CD4-positive, alpha-beta T cell (primary cell): ENCODE measurements at regions not wholly inside any gene's neighbourhood (a gene's known extent, or its start where the extent isn't known, plus 50 kb on each side); places are given as distances from the start of the nearest gene placed in this dataset.
"Not testable (repeated sequence)": the region's sequence is repeated elsewhere in the genome, so short reads cannot be mapped to it uniquely, and the experiment has no call there.

Experiments used
- ATAC-seq: fragments of 200-7000 bp; cut with Tn5 transposase; one replicate; pipeline ENCODE4 v1.10.0; 2022; ENCODE audit warnings: mild to moderate bottlenecking; ENCODE audit not compliant: poor library complexity
- CTCF ChIA-PET: fragments of 350-600 bp; sonication (Branson Sonifier 250); formaldehyde crosslinking; loops from one replicate; lab custom pipeline; 2021; ENCODE audit warnings: antibody characterized with exemption, inconsistent platforms; lab: Charles Lee
- POLR2A ChIA-PET: fragments of 350-600 bp; sonication (Branson Sonifier 250); formaldehyde crosslinking; loops from one replicate; lab custom pipeline; 2021; ENCODE audit warnings: antibody characterized with exemption, inconsistent platforms; lab: Charles Lee
- DNase-seq, 14 experiments: peaks; one replicate each; pipeline ENCODE4 v3.0.0-alpha.2; 2013 to 2020; ENCODE audit warnings: mixed read lengths in 2 of 14
- H3K27ac ChIP-seq, 2 donors: one replicate each; pipeline versions ENCODE4 v1.5.1 to v1.7.0; 2013; ENCODE audit warnings: low read length in 2 of 2, low read depth in 1 of 2, mild to moderate bottlenecking in 1 of 2
- H3K27me3 ChIP-seq, 2 experiments: 1 replicate in 1 of 2; 2 replicates in 1 of 2; pipeline versions ENCODE4 v1.6.1 to v1.7.0; 2013; ENCODE audit warnings: low read length in 2 of 2, control low read depth in 1 of 2, mild to moderate bottlenecking in 1 of 2, moderate library complexity in 1 of 2; ENCODE audit not compliant: insufficient read depth in 2 of 2, control insufficient read depth in 1 of 2
- H3K36me3 ChIP-seq: one replicate; pipeline ENCODE4 v1.6.1; 2013; ENCODE audit warnings: low read length, control low read depth; ENCODE audit not compliant: insufficient read depth
- H3K4me1 ChIP-seq: one replicate; pipeline ENCODE4 v1.6.1; 2013; ENCODE audit warnings: low read length, control low read depth; ENCODE audit not compliant: insufficient read depth
- H3K4me3 ChIP-seq: one replicate; pipeline ENCODE4 v1.5.1; 2013; ENCODE audit warnings: mild to moderate bottlenecking, low read length, moderate library complexity
- H3K9me3 ChIP-seq, 2 experiments: 1 replicate in 1 of 2; 2 replicates in 1 of 2; pipeline versions ENCODE4 v1.6.1 to v1.7.0; 2013; ENCODE audit warnings: low read length in 2 of 2, mild to moderate bottlenecking in 2 of 2, control low read depth in 1 of 2, moderate library complexity in 1 of 2; ENCODE audit not compliant: control insufficient read depth in 1 of 2, insufficient read depth in 1 of 2
- H3K27ac Mint-ChIP-seq: one replicate; pipeline ENCODE4 v1.8.0; 2020; ENCODE audit warnings: mixed read lengths
- H3K27me3 Mint-ChIP-seq: one replicate; pipeline ENCODE4 v1.8.0; 2021; ENCODE audit warnings: mixed read lengths
- H3K36me3 Mint-ChIP-seq: one replicate; pipeline ENCODE4 v1.8.0; 2021; ENCODE audit warnings: low read depth, mixed read lengths
- H3K4me1 Mint-ChIP-seq: one replicate; pipeline ENCODE4 v1.8.0; 2021; ENCODE audit warnings: low read depth, mixed read lengths
- H3K4me3 Mint-ChIP-seq: one replicate; pipeline ENCODE4 v1.8.0; 2020; ENCODE audit warnings: mild to moderate bottlenecking, mixed read lengths
- H3K9me3 Mint-ChIP-seq: one replicate; pipeline ENCODE4 v1.8.0; 2020; ENCODE audit warnings: mixed read lengths
- CTCF ChIP-seq: fragments of 200-600 bp; IDR thresholded peaks from one replicate; pipeline ENCODE4 v1.8.0; 2022; ENCODE audit warnings: antibody characterized with exemption, mild to moderate bottlenecking
- intact Hi-C, 2 experiments: fragments of 100-400 bp; cut with DNase I in 1 of 2; cut with micrococcal nuclease in 1 of 2; formaldehyde crosslinking; loops; one replicate each; pipeline versions ENCODE4 v1.15.1 to v1.9.0; 2023 to 2025; cut with DNase I, micrococcal nuclease

DNA sequence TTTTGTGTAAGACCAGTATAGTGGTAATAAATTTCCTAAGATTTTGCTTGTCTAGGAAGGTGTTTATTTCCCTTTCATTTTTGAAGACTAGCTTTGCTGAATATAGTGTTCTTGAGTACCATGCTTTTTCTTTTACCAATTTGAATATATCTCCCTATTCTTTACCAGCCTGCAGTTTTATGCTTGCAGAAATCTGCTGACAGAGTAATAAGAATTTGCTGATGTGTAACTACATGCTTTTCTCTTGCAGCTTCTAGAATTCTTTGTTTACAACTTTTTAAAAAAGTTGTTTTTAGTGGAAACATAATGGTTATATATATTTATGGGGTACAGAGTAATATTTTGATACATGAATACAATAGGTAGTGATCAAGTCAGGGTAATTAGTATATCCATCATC is 324.8 kb upstream of the FOLH1 start:
- DNase-seq, result no peak
- Histone ChIP-seq H3K9me3 (no peaks in the 10 kb centered on the region), H3K4me3 (no peak overlapping the region), H3K27me3 (no peaks in the 10 kb centered on the region), H3K27ac (no peak overlapping the region), H3K4me1 (no peaks in the 10 kb centered on the region), H3K36me3 (no peaks in the 10 kb centered on the region)
- intact Hi-C loops, result no loop called here
- no peaks in the 10 kb centered on the region for H3K36me3 Mint-ChIP-seq
- no peaks in the 10 kb centered on the region for H3K4me1 Mint-ChIP-seq
- no peak for TF ChIP-seq CTCF
- H3K27ac Mint-ChIP-seq, result no peak overlapping the region
- H3K9me3 Mint-ChIP-seq, result peaks cover 4% of the 10 kb centered on the region
- H3K27me3 Mint-ChIP-seq, result no peaks in the 10 kb centered on the region
- ChIA-PET CTCF (no interaction called here), POLR2A (no interaction called here)
- no peak for ATAC-seq
- H3K4me3 Mint-ChIP-seq, result no peak overlapping the region

DNA sequence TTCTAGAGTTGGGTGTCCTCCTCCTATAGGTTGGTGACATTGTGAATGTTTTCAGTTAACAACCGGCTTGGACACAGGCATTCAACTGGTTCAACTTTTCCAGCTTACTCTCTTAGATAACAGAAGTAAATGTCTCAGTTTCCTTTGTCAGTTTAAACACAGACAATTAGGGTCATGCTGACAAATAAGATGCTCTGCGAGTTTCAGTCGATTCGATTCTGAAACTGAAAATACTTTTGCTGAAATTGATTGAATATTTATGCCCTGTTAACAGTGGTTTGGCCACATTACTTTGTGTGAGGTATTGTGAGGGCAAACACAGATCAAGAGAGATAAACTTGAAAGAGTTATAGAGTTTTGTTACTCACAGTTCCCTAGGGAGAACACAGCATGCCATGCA is 330.5 kb upstream of the FOLH1 start:
- H3K9me3 Mint-ChIP-seq, H3K27ac Mint-ChIP-seq, H3K27ac ChIP-seq, POLR2A ChIA-PET, H3K4me3 Mint-ChIP-seq, H3K4me1 Mint-ChIP-seq, H3K36me3 ChIP-seq, ATAC-seq, H3K36me3 Mint-ChIP-seq, H3K9me3 ChIP-seq, H3K4me1 ChIP-seq, H3K27me3 ChIP-seq, CTCF ChIA-PET, H3K4me3 ChIP-seq, intact Hi-C loops, DNase-seq, H3K27me3 Mint-ChIP-seq: not testable (repeated sequence)

- H3K4me3 Mint-ChIP-seq, H3K27ac Mint-ChIP-seq, POLR2A ChIA-PET: not testable (repeated sequence)
Observed at GRCh38 chr11:49558261-49558847, 350.0 kb upstream of the FOLH1 start.

GRCh38 chr11:49560593-49560992 is 352.2 kb upstream of the FOLH1 start:
- H3K27ac ChIP-seq, CTCF ChIA-PET, H3K4me1 ChIP-seq, H3K36me3 ChIP-seq, intact Hi-C loops, H3K27me3 ChIP-seq, H3K36me3 Mint-ChIP-seq, H3K4me3 ChIP-seq, POLR2A ChIA-PET, H3K4me3 Mint-ChIP-seq, H3K27ac Mint-ChIP-seq, DNase-seq, H3K4me1 Mint-ChIP-seq, H3K27me3 Mint-ChIP-seq, H3K9me3 Mint-ChIP-seq, ATAC-seq: not testable (repeated sequence)
- peaks cover 0 to 14% of the 10 kb centered on the region in 2 experiments for H3K9me3 ChIP-seq

More at GRCh38 chr11:49558261-49558847, 350.0 kb upstream of the FOLH1 start:
- H3K27ac ChIP-seq, H3K36me3 ChIP-seq, intact Hi-C loops, ATAC-seq, H3K4me1 Mint-ChIP-seq, H3K36me3 Mint-ChIP-seq, DNase-seq, H3K27me3 Mint-ChIP-seq, H3K4me1 ChIP-seq, H3K9me3 Mint-ChIP-seq, H3K4me3 ChIP-seq, H3K27me3 ChIP-seq, CTCF ChIA-PET: not testable (repeated sequence)
- H3K9me3 ChIP-seq, result peaks cover 0 to 14% of the 10 kb centered on the region in 2 experiments

DNA sequence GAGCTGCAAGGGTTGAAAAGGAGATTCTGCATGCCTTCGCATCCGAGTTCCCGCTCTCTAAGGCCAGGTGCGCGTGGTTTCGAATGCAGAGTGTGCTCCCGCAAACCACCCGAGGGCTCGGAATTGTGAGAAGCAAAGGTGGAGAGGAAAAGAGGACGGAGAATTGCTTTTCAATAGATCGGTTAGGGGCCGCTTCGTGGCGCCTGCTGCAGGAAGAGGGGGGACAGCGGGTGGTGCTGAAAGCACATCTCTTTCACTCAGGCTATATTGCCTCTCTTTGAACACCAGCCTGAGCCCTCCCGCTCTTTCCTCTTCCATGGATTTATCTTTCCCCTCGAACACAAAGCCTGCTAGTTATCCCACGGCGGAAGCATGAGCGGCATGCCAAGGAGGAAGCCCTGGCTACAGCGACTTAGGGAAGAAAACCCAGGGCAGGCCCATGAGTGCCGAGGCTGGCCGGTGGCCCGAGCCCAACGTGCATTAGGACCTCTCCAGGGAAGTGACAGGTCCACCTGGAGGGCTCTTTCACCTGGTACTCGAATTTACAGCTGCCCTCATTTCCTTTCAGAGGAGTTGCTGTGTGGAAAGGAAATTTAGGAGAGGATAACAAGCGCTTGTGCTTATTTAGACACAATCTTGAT is 353.0 kb upstream of the FOLH1 start:
- DNase-seq, H3K27ac ChIP-seq, H3K27me3 Mint-ChIP-seq, H3K27me3 ChIP-seq, H3K4me1 ChIP-seq, H3K4me3 ChIP-seq, CTCF ChIA-PET, H3K36me3 ChIP-seq, intact Hi-C loops, H3K27ac Mint-ChIP-seq, H3K36me3 Mint-ChIP-seq, ATAC-seq, H3K4me1 Mint-ChIP-seq, H3K4me3 Mint-ChIP-seq, H3K9me3 Mint-ChIP-seq, POLR2A ChIA-PET: not testable (repeated sequence)
- peaks cover 0 to 14% of the 10 kb centered on the region in 2 experiments for H3K9me3 ChIP-seq

- not testable (repeated sequence) for H3K4me1 Mint-ChIP-seq, H3K4me3 Mint-ChIP-seq
Observed at GRCh38 chr11:49562262-49562661, 353.9 kb upstream of the FOLH1 start.

More at GRCh38 chr11:49562262-49562661, 353.9 kb upstream of the FOLH1 start:
- H3K4me1 ChIP-seq, ATAC-seq, H3K9me3 Mint-ChIP-seq, H3K27ac Mint-ChIP-seq, CTCF ChIA-PET, H3K27me3 ChIP-seq, H3K27ac ChIP-seq, H3K36me3 ChIP-seq, DNase-seq, intact Hi-C loops, H3K36me3 Mint-ChIP-seq, POLR2A ChIA-PET, H3K4me3 ChIP-seq, H3K27me3 Mint-ChIP-seq: not testable (repeated sequence)
- peaks cover 0 to 14% of the 10 kb centered on the region in 2 experiments for H3K9me3 ChIP-seq
